RPMI7951 (cell line): ENCODE measurements at regions not wholly inside any gene's neighbourhood (a gene's known extent, or its start where the extent isn't known, plus 50 kb on each side); places are given as distances from the start of the nearest gene placed in this dataset.
A peak's percentile ranks its signal among the peaks of the same experiment; 100 is the strongest.
"Not testable (repeated sequence)": the region's sequence is repeated elsewhere in the genome, so short reads cannot be mapped to it uniquely, and the experiment has no call there.

Experiments
- DNase-seq: peaks from one replicate; pipeline ENCODE4 v3.0.0-alpha.2; 2012; ENCODE audit warnings: low read depth

GRCh38 chr2:52294628-52295027 lies 1262.7 kb upstream of the NRXN1 start:
- DNase-seq, result no peak

GRCh38 chr2:52292801-52293200 lies 1260.9 kb upstream of the NRXN1 start:
- no peak for DNase-seq

GRCh38 chr2:52289741-52290140 lies 1257.8 kb upstream of the NRXN1 start:
- no peak for DNase-seq

GRCh38 chr2:52288596-52288995 lies 1256.7 kb upstream of the NRXN1 start:
- no peak for DNase-seq

GRCh38 chr2:52269696-52270485 lies 1238.0 kb upstream of the NRXN1 start:
- no peak for DNase-seq

- DNase-seq, result no peak
These were observed 1233.0 kb upstream of the NRXN1 start for GRCh38 chr2:52264911-52265310.

GRCh38 chr2:52264488-52264887 lies 1232.6 kb upstream of the NRXN1 start:
- DNase-seq, result no peak

- DNase-seq, result no peak
These were observed 1229.0 kb upstream of the NRXN1 start for GRCh38 chr2:52260904-52261303.

GRCh38 chr2:52258967-52259366 lies 1227.0 kb upstream of the NRXN1 start:
- not testable (repeated sequence) for DNase-seq

GRCh38 chr2:52258038-52258437 lies 1226.1 kb upstream of the NRXN1 start:
- DNase-seq, result no peak

GRCh38 chr2:52253416-52253980 lies 1221.6 kb upstream of the NRXN1 start:
- DNase-seq, result no peak

GRCh38 chr2:52238782-52239181 lies 1206.8 kb upstream of the NRXN1 start:
- DNase-seq, result no peak

GRCh38 chr2:52222128-52222527 lies 1190.2 kb upstream of the NRXN1 start:
- no peak for DNase-seq

GRCh38 chr2:52220393-52220792 lies 1188.5 kb upstream of the NRXN1 start:
- DNase-seq, result peak; percentile 0

GRCh38 chr2:52210611-52211010 lies 1178.7 kb upstream of the NRXN1 start:
- no peak for DNase-seq

GRCh38 chr2:52210161-52210560 lies 1178.2 kb upstream of the NRXN1 start:
- DNase-seq, result no peak

- no peak for DNase-seq
These were observed 1162.4 kb upstream of the NRXN1 start for GRCh38 chr2:52194342-52194741.

GRCh38 chr2:52193804-52194203 lies 1161.9 kb upstream of the NRXN1 start:
- no peak for DNase-seq

- DNase-seq, result no peak
These were observed 1160.7 kb upstream of the NRXN1 start for GRCh38 chr2:52192656-52193055.

- DNase-seq, result no peak
These were observed 1149.1 kb upstream of the NRXN1 start for GRCh38 chr2:52181080-52181479.

- no peak for DNase-seq
These were observed 1146.9 kb upstream of the NRXN1 start for GRCh38 chr2:52178845-52179244.

- no peak for DNase-seq
These were observed 1113.1 kb upstream of the NRXN1 start for GRCh38 chr2:52145005-52145404.

GRCh38 chr2:52144590-52144989 lies 1112.7 kb upstream of the NRXN1 start:
- no peak for DNase-seq

GRCh38 chr2:52141076-52141475 lies 1109.1 kb upstream of the NRXN1 start:
- no peak for DNase-seq
